Activated T-cell treated with anti-CD3 and anti-CD28 coated beads, Interleukin-2, amount 50 U/mL, for 24 hours (primary cell): ENCODE measurements at regions not wholly inside any gene's neighbourhood (a gene's known extent, or its start where the extent isn't known, plus 50 kb on each side); places are given as distances from the start of the nearest gene placed in this dataset.

ENCODE experiments used
- DNase-seq: peaks from one replicate; pipeline ENCODE4 v3.0.0-alpha.2; 2020
- H3K27ac Mint-ChIP-seq: 2 replicates; pipeline ENCODE4 v1.8.0; 2020; ENCODE audit warnings: mild to moderate bottlenecking, mixed read lengths
- H3K27me3 Mint-ChIP-seq: 2 replicates; pipeline ENCODE4 v1.8.0; 2020; ENCODE audit warnings: mixed read lengths
- H3K36me3 Mint-ChIP-seq: 2 replicates; pipeline ENCODE4 v1.8.0; 2020; ENCODE audit warnings: low read depth, mixed read lengths
- H3K4me1 Mint-ChIP-seq: 2 replicates; pipeline ENCODE4 v1.8.0; 2020; ENCODE audit warnings: low read depth, mixed read lengths
- H3K4me3 Mint-ChIP-seq: 2 replicates; pipeline ENCODE4 v1.8.0; 2020; ENCODE audit warnings: mild to moderate bottlenecking, moderate library complexity, mixed read lengths
- H3K9me3 Mint-ChIP-seq: 2 replicates; pipeline ENCODE4 v1.8.0; 2020; ENCODE audit warnings: mixed read lengths

DNA sequence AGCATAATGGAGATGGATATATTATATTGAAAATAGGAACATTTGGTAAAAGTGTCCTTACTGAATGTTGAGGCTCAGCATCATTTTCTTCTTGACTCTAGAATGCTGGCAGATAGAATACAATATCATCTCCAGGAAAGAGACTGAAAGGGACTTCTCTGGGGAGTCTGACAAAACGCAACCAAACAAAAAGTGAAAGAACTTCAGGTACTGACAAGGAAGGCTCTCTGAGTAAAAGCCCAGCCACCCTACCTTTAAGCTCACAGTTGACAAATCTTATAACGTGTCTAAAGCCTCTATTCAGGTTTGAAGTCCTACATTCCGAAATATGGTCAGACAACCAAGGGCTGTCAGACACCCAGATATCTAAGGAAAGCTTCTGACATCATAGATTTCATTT lies 590.8 kb downstream of the SOX6 start:
- H3K27ac Mint-ChIP-seq: no peak overlapping the region
- DNase-seq: no peak

DNA sequence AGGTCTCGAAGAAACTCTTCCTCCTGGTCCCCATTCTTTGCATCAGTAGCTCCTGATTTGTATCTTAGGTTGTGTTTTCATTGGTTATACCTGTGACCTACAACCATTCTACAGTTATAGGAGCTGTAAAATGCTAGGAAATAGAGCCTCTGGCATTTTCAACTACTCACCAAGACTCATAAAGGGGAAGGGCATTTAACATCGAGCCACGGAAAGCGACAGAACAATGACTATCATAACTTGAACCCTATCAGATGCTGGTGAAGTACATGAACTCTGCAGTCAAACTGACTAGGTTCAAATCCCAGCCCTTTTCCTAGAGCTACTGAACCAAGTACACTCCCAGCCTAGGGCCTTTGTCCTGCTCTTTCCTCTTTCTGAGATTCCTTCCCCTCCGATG lies 588.0 kb downstream of the SOX6 start:
- Mint-ChIP-seq H3K4me3 (no peak overlapping the region), H3K27ac (no peak overlapping the region), H3K27me3 (peaks cover 4% of the 10 kb centered on the region), H3K4me1 (no peaks in the 10 kb centered on the region), H3K36me3 (no peaks in the 10 kb centered on the region), H3K9me3 (no peaks in the 10 kb centered on the region)
- DNase-seq: no peak

More for the DNA sequence above, 590.8 kb downstream of the SOX6 start:
- H3K4me3 Mint-ChIP-seq: no peak overlapping the region
- peaks cover 3% of the 10 kb centered on the region for H3K27me3 Mint-ChIP-seq
- no peaks in the 10 kb centered on the region for H3K4me1 Mint-ChIP-seq
- H3K36me3 Mint-ChIP-seq: no peaks in the 10 kb centered on the region
- H3K9me3 Mint-ChIP-seq: no peaks in the 10 kb centered on the region

GRCh38 chr11:15769203-15769602 lies 587.1 kb downstream of the SOX6 start:
- Mint-ChIP-seq H3K9me3 (no peaks in the 10 kb centered on the region), H3K4me3 (no peak overlapping the region), H3K27me3 (peaks cover 4% of the 10 kb centered on the region), H3K27ac (no peak overlapping the region), H3K36me3 (no peaks in the 10 kb centered on the region), H3K4me1 (no peaks in the 10 kb centered on the region)
- DNase-seq: no peak

DNA sequence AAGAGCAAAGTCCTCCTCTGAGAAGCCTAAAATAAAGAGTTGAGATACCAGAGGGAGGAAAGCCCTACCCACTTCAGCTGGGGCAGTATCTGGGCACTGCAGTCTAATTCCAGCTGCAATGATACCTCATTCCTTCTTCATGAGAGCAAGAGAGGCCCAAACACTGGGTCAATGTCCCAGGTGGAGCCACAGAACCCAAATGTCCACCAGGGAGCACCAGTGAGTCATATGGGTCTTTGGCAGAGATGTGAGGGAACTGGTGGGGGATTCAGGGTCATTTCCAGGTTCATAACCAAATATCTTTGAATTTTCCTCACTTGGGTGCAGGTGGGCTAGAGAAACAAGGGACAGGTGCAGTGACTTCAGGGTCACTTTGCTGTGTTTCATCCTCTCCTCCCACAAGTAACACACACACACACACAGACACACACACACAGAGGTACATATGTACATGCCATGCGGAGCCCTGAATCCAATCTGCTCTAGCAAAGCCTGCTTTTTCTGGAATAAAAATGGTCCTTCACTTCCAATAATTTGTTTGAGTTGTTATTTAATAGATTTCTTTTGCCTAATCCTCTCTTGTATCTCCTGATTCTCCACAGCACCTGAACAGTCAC lies 585.4 kb downstream of the SOX6 start:
- Mint-ChIP-seq H3K4me1 (no peaks in the 10 kb centered on the region), H3K4me3 (no peak overlapping the region), H3K27me3 (peaks cover 4% of the 10 kb centered on the region), H3K27ac (no peak overlapping the region), H3K9me3 (no peaks in the 10 kb centered on the region), H3K36me3 (no peaks in the 10 kb centered on the region)
- peak; percentile 37 for DNase-seq

- H3K27me3 Mint-ChIP-seq: peaks cover 4% of the 10 kb centered on the region
- no peaks in the 10 kb centered on the region for H3K4me1 Mint-ChIP-seq
- H3K36me3 Mint-ChIP-seq: no peaks in the 10 kb centered on the region
- no peak for DNase-seq
- H3K4me3 Mint-ChIP-seq: no peak overlapping the region
- no peak overlapping the region for H3K27ac Mint-ChIP-seq
- H3K9me3 Mint-ChIP-seq: no peaks in the 10 kb centered on the region
Observed at GRCh38 chr11:15772547-15772946, 583.8 kb downstream of the SOX6 start.

DNA sequence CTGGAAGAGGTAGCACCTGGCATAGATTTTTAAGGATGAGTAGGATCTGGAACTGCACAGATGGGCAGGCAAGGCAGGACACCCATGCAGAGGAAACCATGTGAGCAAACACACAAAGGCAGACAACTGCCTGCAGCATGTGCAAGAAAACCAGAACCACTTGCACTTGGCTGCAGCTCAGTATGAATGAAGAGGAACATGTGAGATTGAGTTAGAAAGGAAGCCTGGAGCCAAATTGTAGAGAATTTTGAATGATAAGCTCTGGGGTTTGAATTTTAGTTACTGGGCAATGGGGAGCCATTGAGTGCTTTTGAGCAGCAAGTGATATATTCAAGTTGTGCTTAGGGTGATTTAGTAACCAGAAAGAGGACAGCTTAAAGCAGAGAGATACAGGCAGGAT lies 583.4 kb downstream of the SOX6 start:
- H3K36me3 Mint-ChIP-seq: no peaks in the 10 kb centered on the region
- no peaks in the 10 kb centered on the region for H3K9me3 Mint-ChIP-seq
- no peaks in the 10 kb centered on the region for H3K4me1 Mint-ChIP-seq
- no peak overlapping the region for H3K27ac Mint-ChIP-seq
- no peak overlapping the region for H3K4me3 Mint-ChIP-seq
- DNase-seq: no peak
- peaks cover 4% of the 10 kb centered on the region for H3K27me3 Mint-ChIP-seq

- H3K36me3 Mint-ChIP-seq: no peaks in the 10 kb centered on the region
- no peaks in the 10 kb centered on the region for H3K9me3 Mint-ChIP-seq
- peaks cover 4% of the 10 kb centered on the region for H3K27me3 Mint-ChIP-seq
- no peak for DNase-seq
- H3K4me3 Mint-ChIP-seq: no peak overlapping the region
- H3K4me1 Mint-ChIP-seq: no peaks in the 10 kb centered on the region
- H3K27ac Mint-ChIP-seq: no peak overlapping the region
Observed at GRCh38 chr11:15773476-15774387, 582.6 kb downstream of the SOX6 start.

DNA sequence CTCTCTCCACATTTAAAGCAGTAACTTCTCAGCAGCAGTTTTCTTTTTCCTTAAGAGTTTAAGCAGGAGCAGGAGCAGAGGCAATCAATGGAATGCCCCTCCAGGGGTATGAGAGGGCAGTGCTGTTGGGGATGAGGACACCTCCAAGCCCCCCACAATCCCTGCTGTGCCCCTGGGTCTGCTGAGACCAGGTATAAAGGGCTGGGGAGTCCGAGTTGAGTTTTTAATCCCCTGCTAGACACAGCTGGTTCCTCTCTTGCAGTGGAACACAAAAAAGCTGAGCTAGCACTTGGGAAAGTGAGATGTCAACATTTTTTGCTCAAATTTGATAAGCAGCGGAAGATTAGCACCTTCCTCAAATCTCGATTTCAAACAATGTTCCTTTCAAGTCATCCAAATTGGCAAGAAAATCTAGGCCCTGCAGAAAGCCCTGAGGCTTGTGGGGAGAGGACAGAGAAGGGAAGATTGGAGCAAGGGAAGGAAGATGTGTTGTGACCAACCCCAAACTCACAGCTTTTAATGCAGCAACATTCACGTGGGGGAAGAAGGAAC lies 581.9 kb downstream of the SOX6 start:
- Mint-ChIP-seq H3K27me3 (peaks cover 4% of the 10 kb centered on the region), H3K9me3 (no peaks in the 10 kb centered on the region), H3K36me3 (no peaks in the 10 kb centered on the region), H3K4me1 (no peaks in the 10 kb centered on the region), H3K27ac (no peak overlapping the region), H3K4me3 (no peak overlapping the region)
- no peak for DNase-seq

- no peak for DNase-seq
- Mint-ChIP-seq H3K4me1 (no peaks in the 10 kb centered on the region), H3K27me3 (peaks cover 4% of the 10 kb centered on the region), H3K27ac (no peak overlapping the region), H3K9me3 (no peaks in the 10 kb centered on the region), H3K4me3 (no peak overlapping the region), H3K36me3 (no peaks in the 10 kb centered on the region)
Observed at GRCh38 chr11:15775015-15775541, 581.3 kb downstream of the SOX6 start.

DNA sequence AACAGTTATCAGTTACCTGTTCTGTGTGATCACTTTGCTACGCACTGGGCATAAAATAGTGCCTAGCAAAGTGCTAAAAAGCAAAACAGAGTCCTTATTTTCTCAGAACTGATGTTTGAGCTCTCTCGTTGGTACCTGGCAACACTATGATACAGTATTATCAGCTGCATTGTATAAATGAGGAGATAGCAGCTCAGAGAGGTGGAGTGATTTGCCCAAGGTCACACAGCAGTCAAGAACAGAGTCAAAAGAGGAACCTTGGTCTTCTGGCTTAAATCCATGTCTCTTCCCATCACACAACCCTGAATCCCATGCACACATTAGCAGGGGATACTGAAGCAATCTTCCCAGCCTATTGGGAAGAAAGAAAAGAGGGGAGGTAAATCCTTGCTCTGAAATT lies 580.5 kb downstream of the SOX6 start:
- no peaks in the 10 kb centered on the region for H3K4me1 Mint-ChIP-seq
- DNase-seq: no peak
- H3K36me3 Mint-ChIP-seq: no peaks in the 10 kb centered on the region
- H3K27ac Mint-ChIP-seq: no peak overlapping the region
- H3K4me3 Mint-ChIP-seq: no peak overlapping the region
- peaks cover 6% of the 10 kb centered on the region for H3K27me3 Mint-ChIP-seq
- H3K9me3 Mint-ChIP-seq: no peaks in the 10 kb centered on the region

- H3K36me3 Mint-ChIP-seq: no peaks in the 10 kb centered on the region
- no peaks in the 10 kb centered on the region for H3K9me3 Mint-ChIP-seq
- DNase-seq: no peak
- peaks cover 2% of the 10 kb centered on the region for H3K27me3 Mint-ChIP-seq
- no peak overlapping the region for H3K27ac Mint-ChIP-seq
- no peak overlapping the region for H3K4me3 Mint-ChIP-seq
- H3K4me1 Mint-ChIP-seq: no peaks in the 10 kb centered on the region
Observed at GRCh38 chr11:15776366-15776765, 580.0 kb downstream of the SOX6 start.

GRCh38 chr11:15779518-15779917 lies 576.8 kb downstream of the SOX6 start:
- Mint-ChIP-seq H3K4me3 (no peak overlapping the region), H3K27ac (no peak overlapping the region), H3K4me1 (no peaks in the 10 kb centered on the region), H3K27me3 (peaks cover 2% of the 10 kb centered on the region), H3K36me3 (no peaks in the 10 kb centered on the region), H3K9me3 (no peaks in the 10 kb centered on the region)
- DNase-seq: no peak

GRCh38 chr11:15780382-15780781 lies 576.0 kb downstream of the SOX6 start:
- no peak overlapping the region for H3K4me3 Mint-ChIP-seq
- H3K27ac Mint-ChIP-seq: no peak overlapping the region
- H3K27me3 Mint-ChIP-seq: peaks cover 6% of the 10 kb centered on the region
- no peaks in the 10 kb centered on the region for H3K9me3 Mint-ChIP-seq
- H3K36me3 Mint-ChIP-seq: no peaks in the 10 kb centered on the region
- no peak for DNase-seq
- no peaks in the 10 kb centered on the region for H3K4me1 Mint-ChIP-seq

DNA sequence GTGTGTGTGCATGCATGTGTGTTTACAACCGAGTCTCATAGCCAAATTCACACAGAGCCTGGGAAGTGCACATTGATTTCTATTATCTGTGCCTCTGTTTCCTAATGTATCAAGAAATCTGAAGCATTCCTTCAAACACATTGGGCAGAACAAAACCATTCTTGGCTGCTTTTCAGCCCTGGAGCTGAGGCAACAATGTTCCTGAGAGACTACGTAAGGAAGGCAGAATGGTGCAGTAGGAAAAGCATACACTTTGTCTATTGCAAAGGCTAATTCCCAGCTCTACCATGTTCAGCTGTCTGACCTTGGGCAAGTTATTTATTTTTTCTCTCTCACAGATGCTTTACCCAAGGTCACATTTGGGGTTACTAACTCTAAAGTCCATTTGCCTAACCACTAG lies 575.5 kb downstream of the SOX6 start:
- DNase-seq: no peak
- Mint-ChIP-seq H3K4me1 (no peaks in the 10 kb centered on the region), H3K4me3 (no peak overlapping the region), H3K27ac (no peak overlapping the region), H3K36me3 (no peaks in the 10 kb centered on the region), H3K27me3 (peaks cover 6% of the 10 kb centered on the region), H3K9me3 (no peaks in the 10 kb centered on the region)

DNA sequence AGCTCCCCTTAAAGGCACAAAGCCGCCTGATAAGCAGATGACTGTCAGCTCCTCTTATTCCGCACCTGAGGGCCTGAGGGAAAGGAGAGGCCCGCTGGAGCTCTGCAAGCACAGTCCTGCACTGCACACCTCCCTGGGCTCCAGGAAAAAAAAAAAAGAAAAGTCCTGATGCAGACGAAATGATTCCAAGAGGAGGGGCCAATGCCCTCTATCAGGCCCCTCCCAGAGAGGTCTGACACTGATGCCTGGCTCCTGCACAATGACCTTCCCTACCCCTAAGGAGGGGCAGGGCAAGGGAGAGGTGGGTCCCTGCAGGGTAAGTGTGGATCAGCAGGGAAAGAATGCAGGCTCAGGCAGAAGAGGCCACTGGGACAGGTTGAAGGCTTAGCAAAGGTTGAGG lies 572.7 kb downstream of the SOX6 start:
- no peak for DNase-seq
- Mint-ChIP-seq H3K27ac (no peak overlapping the region), H3K4me1 (no peaks in the 10 kb centered on the region), H3K27me3 (peaks cover 6% of the 10 kb centered on the region), H3K9me3 (no peaks in the 10 kb centered on the region), H3K36me3 (no peaks in the 10 kb centered on the region), H3K4me3 (no peak overlapping the region)
